HG03457 (cell line): ENCODE measurements at regions not wholly inside any gene's neighbourhood (a gene's known extent, or its start where the extent isn't known, plus 50 kb on each side); places are given as distances from the start of the nearest gene placed in this dataset.
"Not testable (repeated sequence)": the region's sequence is repeated elsewhere in the genome, so short reads cannot be mapped to it uniquely, and the experiment has no call there.

Experiments
- ATAC-seq: cut with Tn5 transposase; IDR thresholded peaks from one replicate; pipeline ENCODE4 v1.9.1; 2021; ENCODE audit warnings: moderate number of reproducible peaks; ENCODE audit not compliant: unreplicated experiment

DNA sequence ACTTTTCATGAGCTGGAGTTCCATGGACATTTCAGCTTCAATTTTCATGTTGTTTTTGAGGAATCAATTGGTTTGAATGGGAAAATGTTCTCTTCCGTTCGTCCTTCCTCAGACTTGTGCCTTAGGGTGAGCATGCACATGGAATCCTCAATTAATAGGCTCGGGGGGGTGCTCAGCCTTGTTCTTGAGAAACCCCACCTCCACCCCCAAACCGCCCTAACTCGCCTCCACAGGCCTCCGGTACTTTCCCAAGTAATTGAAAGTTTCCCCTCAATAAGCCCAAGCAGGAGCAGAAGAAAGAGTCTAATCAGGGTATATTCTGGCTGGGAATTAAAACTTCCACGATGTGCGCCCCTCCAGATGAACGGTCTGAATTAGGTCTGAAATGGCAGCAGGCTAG lies 945.2 kb downstream of the GRID1 start:
- no peak for ATAC-seq

DNA sequence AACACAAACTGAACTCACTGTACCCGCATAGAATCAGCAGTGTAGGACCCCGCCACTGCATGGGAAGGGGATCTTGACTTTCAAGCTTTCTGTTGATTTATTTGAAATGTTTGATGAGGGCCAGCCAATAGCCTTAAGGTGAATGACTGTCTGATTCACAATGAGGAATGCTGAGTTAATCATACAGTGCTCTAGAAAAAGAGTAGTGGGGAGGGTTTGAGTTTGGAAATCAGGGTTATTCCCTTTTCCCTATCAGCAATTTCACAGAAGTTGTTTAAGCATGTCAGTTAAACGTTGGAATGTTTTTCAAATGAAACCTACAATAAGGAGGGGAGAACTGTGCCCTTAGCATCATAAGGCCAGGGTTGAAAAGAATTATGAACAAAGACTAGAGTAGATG lies 937.5 kb downstream of the GRID1 start:
- ATAC-seq, result no peak

DNA sequence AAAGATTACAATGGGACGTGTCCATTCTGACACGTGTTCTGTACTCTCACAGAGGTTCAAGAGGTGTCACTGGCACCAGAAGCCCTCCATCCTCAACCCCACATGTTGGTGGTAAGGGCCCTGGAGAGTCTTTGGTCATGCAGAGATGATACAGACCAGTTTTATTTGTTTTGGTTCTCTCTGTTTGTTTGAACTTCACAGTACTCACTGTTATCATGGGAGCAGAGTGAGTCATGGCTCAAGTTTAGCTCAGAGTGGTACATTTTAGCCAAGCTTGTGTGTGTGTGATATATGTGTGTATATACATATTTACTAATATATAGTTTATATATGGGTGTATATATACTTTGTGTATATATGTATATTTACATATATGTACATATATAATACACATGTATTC lies 935.6 kb downstream of the GRID1 start:
- no peak for ATAC-seq

GRCh38 chr10:85433248-85433647 lies 933.3 kb downstream of the GRID1 start:
- ATAC-seq, result no peak

DNA sequence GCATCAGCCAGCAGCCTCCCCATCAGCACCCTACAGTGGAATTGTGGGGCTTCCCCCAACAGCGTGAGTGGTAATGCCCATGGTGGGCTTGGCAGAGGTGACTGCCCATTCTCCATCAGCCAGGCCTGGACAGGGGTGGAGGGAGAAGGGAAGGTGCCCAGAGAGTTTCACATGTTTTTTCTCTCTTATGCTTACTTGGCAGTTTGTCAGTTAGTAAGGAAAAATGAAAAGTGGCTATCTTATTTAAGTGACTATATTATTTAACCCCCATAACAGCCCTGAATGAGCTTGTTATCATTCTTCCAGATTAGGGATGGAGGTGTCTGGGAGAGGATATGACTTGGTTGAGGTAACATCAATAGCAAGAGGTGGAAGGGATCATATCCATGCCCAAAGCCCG lies 921.7 kb downstream of the GRID1 start:
- ATAC-seq, result no peak

DNA sequence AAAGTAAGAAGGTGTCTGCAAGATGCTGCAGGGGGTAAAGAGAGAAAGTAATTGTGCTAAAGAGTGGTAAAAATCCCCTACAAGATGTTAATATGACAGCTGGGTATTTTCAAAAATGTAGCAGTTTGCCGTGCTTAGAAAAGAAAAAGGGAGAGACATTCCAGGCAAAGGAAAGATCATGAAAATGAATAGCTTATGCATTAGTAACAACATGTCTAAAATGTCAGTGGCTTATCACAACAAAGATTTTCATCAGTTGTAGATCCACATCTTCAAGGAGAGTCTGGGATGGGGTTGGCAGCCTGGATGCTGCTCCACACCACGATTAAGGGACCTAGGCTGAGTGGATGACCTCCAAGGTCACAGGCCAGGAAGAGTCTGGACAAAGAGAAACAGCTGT lies 920.9 kb downstream of the GRID1 start:
- no peak for ATAC-seq

DNA sequence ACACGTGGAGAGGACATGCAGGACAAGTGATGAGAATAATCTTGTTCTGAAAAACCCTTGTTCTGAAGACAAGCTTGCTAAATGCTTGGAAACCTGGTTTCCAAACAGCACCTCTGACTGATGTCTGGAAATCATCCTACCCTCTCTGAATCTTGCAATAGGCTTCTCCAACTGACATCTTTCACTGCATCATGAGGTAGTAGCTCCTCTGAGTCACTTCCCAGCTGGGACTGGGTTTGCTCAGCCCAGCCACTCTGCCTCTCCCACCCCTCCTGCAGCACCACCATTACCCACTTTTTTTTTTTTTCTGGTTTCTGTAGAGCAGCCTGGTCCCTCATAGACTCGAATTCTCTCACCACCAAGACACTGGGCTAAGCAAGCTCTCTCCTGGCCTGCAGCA lies 919.8 kb downstream of the GRID1 start:
- no peak for ATAC-seq

GRCh38 chr10:85447690-85448089 lies 918.9 kb downstream of the GRID1 start:
- ATAC-seq, result no peak

DNA sequence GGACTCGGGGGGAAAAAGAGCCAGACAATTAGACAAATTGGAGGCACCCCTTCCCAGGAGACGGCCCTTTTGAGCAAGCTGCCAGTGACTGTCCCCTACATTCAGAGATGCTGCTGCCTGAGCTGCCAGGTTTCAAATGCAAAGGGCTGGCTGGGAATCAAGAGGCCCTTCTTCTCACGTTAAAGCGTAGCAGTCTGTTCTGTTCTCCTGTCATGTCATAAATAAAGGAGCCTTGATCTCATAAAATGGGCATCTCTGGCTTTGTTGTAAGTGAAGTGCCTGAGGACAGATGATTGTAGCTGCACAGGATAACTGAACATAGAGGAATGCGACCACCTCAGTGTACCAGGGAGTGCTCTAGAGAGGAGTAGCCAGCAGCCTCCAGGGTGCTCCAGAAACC lies 917.9 kb downstream of the GRID1 start:
- ATAC-seq, result no peak

DNA sequence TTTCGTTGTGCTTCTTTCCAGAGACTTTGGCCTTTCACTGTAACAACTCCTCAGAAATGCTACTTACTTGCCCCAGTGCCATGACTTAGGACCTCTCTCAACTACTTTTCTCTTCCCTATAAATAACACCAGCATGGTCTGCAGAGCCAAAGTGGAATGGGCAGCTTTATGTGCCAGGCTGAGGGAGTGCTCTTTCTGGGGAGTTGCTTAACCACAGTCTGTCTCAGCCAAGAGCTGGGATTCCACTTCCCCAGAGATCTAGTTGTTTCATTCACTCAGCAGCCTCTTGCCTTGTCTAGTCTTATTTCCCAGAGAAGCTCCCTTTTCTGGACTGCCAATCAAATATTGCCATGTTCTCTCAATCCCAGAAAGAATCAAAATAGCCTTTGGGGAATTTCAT lies 912.2 kb downstream of the GRID1 start:
- no peak for ATAC-seq

DNA sequence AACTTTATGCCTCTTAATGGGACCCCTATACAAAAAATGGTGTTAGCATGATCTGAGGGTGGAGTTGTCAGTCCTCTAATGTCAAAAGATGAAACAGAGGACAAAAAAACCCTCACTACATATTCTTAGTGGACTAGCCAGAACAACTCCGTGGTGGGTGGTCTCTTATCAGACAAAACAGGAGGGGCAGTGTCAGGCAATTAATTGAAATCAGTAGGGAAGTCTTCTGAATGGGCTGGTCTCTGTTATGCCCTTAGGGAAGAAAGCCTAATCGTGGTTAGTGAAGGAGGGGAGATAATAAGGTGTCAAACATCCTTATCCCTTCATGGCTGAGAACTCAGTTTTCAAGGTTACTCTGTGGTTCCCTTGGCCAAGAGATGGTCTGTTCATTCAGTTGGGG lies 909.4 kb downstream of the GRID1 start:
- no peak for ATAC-seq

DNA sequence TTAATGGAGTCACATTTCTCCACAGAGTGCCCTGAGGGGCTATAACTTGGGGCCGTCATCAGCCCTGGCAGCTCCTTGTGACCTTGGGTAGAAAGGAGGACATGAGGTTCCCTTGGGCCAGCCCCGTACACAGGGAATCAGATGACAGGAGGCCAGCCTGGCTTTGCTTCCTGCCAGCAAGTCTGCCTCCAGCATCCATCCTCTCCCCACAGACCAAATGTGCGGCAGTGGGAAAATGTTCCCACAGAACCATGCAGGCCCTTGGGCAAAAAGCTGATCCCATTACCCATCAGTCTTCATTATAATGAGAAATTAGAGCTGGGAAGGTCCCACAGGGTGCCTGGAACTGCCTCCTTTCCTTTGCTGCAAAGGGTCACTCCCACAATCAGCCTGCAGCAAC lies 908.3 kb downstream of the GRID1 start:
- no peak for ATAC-seq

- ATAC-seq, result no peak
These were observed 906.7 kb downstream of the GRID1 start for GRCh38 chr10:85459906-85460305.

GRCh38 chr10:85464336-85464735 lies 902.3 kb downstream of the GRID1 start:
- no peak for ATAC-seq

DNA sequence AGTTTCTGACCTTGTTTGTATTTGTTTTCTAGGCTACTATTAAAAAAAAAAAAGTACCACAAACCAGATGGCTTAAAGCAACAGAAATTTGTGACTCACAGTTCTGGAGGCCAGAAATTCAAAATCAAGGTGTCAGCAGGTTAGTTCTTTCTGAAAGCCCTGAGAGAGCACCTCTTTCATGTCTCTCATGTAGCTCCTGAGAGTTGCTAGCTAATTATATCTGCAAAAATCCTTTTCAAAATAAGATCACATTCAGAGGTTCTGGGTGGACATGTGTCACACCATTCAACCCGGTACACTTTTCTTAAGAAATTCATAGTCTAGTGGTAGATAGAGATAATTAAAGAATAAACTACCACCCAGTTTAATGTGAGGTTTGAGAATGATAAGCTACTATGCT lies 888.6 kb downstream of the GRID1 start:
- ATAC-seq, result no peak

GRCh38 chr10:85490431-85490830 lies 876.2 kb downstream of the GRID1 start:
- no peak for ATAC-seq

GRCh38 chr10:85491652-85492051 lies 874.9 kb downstream of the GRID1 start:
- ATAC-seq, result no peak

DNA sequence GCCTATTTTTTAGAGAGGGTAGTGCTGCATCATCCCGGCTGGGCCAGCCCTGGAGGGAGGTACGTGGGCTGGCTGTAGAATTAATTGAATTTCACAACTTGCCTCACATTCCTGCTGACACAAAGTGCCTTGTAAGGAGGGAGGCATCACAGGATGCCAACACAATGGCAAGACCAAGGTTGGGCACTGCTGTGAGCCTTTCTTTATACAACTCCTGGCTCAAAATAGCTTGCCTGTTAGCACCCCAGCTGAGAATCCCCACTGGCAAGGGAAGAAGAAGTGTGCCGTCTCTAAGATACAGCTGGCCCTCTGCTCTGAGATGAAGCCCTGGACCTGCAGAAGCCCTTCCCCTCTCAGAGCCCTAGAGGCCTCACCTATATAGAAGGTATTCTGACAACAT lies 873.9 kb downstream of the GRID1 start:
- no peak for ATAC-seq

- no peak for ATAC-seq
These were observed 872.9 kb downstream of the GRID1 start for GRCh38 chr10:85493703-85494102.

DNA sequence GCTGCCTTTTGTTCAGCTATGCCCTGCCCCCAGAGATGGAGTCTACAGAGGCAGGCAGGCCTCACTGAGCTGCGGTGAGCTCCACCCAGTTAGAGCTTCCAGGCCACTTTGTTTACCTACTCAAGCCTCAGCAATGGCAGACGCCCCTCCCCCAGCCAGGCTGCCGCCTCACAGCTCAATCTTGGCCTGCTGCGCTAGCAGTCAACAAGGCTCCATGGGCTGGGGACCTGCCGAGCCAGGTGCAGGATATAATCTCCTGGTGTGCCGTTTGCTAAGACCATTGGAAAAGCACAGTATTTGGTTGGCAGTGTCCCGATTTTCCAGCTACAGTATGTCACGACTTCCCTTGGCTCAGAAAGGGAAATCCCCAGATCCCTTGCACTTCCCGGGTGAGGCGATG lies 862.0 kb downstream of the GRID1 start:
- ATAC-seq, result not testable (repeated sequence)

DNA sequence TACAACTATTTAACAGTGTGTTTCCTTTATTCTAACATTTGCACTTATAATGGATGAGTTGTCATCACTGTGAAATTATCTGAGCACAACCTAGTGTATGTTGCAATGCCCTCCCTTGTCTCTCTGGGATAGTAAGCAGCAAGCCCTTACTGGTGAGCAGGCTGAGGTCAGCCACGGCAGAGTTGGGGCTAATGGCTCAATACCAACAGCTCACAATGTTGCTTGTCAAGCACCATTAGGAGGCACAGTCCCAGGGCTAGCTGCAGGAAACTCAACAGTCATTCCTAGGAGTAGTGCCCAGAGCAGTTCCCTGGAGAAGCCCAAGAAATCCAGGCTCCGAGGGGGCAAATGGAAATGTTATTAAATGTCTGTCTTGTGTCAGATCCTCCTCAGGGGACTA lies 858.4 kb downstream of the GRID1 start:
- no peak for ATAC-seq

DNA sequence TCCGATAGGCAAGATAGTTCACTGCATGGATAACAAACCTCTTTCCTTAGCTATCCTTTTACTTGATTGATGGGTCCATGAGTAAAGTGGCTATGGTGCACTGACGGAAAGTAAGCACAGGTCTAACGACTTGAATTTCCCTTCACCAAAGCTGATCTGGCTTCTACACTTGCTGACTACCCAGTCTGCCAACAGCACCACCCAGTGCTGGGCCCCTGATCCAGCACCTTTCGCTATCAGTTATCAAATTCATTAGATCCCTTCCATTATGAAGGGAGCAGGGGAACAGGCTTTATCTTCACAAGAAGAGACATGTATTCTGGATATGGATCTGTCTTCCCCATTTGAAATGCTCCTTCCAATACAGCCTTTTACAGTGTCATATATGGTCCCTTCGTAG lies 855.9 kb downstream of the GRID1 start:
- no peak for ATAC-seq

DNA sequence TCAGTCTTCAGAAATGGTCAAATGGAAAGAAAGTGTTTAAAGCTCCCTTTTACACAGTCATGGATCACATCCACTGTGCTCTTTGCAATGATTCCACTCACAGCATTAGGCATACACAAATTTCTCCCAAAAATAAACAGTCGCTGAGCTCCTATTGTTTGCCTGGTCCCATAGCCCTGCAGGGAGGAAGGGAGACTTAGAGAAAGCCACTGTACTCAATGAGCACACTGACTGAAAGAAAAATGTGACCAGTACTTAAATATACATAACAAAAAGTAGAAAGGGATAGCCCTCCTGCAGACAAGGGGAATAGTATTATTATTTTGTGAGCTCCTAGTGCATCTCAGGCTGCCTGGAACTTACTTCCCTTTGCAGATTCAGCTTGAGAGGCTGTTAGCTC lies 853.2 kb downstream of the GRID1 start:
- no peak for ATAC-seq

DNA sequence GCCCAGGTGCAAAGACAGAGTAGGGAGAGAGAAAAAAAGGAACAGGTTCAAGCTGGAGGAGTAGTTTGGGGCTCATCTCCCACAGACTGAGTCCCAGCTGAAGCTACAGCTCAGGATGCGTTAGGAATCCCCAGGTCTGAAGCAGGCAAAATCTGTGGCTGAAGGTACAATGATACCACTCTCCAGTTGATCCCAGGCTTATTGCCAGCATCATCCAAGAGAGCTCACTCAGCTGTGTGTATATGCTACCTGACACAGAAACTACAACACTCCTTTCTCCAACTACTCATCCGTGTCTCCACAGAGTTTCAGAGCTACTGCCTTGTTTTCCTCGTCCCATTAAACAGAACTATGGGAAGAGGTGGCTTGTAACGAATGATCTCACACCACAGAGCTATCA lies 851.3 kb downstream of the GRID1 start:
- no peak for ATAC-seq
